HG03460 (cell line): ENCODE measurements at regions not wholly inside any gene's neighbourhood (a gene's known extent, or its start where the extent isn't known, plus 50 kb on each side); places are given as distances from the start of the nearest gene placed in this dataset.
"Not testable (repeated sequence)": the region's sequence is repeated elsewhere in the genome, so short reads cannot be mapped to it uniquely, and the experiment has no call there.

Experiments used
- ATAC-seq: cut with Tn5 transposase; IDR thresholded peaks from one replicate; pipeline ENCODE4 v1.9.1; 2021; ENCODE audit not compliant: unreplicated experiment

DNA sequence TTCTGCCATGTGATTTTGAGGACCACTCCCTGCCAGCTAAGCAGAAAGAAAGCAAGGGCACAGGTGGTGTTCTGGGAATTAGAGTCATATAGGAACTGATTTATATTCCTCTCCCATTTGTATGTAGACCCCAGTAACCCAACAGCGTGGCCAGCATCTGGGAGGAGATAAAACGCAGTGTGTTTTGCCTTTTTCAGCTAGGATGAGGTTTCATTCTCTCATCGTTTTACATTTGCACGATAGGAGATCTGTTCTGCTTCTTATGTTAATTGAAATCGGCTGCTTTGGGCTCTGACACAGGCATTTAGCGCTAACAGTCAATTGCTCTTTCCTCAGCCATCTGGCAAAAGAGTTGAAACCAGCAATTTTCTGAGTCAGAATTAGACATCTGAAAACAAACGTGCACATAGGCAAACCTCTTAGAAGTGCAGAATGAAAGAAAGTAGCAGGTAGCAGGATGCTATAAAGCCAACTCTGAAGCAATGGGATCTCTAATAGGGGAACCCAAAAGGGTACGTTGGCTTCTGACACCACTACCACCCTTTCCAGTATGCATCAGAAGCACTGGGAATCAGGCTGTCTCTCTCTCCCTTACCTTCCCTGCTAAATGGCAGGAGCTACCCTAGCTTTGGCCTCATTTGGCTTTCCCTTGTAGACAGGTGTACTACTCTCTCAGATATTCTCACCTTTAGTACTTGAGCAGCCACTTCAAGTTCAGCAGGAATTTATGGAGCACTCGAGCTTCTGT is 219.1 kb downstream of the PHLDA1 start:
- ATAC-seq, result no peak

DNA sequence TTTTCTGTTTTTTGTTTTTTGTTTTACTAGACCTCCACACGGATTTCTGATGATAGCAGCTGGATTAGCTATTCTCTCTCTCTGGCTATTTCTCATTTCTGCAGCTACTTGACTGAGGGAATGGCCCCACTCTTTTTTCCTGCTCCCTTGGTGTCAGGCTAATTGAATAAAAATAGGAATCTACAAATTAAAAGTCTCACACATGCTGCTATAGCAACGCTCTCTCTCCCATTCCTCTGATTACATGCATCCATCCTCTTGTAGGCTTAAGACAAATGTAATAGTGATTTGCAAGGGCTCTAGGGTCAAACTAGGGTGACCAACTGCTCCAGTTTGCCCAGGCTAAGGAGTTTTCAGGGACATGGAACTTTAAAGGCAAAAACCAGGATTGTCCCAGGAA is 221.8 kb downstream of the PHLDA1 start:
- no peak for ATAC-seq

DNA sequence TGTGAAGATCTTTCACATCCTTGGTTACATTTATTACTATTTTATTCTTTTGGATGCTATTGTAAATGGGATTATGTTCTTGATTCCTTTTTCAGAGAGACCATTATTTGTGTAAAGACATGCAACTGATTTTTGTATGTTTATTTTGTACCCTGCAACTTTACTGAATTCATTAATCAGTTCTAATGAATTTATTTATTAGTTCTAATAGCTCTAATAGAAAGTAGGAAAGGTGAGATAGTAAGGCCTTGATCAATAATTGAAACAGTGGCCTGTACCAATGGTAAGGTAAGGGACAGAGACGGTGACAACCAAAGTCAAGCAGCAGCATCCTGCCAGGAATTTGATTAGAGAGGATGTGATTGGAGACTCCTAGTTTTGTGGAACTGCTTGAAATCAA is 224.1 kb downstream of the PHLDA1 start:
- no peak for ATAC-seq

DNA sequence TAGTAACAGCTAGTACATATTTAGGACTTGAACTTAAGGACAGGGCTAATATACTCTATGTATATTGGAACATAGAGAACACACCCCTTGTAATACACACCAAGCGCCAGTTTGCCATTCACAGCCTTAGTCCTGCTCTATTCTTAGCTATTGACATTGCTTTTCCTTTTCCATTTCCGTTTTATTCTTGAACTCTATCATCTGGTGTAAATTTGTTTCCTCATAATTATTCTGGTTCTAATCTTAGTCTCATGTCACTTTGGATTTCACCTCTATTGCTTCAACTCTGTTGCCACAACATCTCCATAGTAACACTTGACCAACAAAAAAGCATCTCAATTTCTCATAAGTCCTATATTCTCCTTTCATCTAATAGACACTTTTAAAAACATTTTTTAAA is 225.7 kb downstream of the PHLDA1 start:
- ATAC-seq, result no peak

DNA sequence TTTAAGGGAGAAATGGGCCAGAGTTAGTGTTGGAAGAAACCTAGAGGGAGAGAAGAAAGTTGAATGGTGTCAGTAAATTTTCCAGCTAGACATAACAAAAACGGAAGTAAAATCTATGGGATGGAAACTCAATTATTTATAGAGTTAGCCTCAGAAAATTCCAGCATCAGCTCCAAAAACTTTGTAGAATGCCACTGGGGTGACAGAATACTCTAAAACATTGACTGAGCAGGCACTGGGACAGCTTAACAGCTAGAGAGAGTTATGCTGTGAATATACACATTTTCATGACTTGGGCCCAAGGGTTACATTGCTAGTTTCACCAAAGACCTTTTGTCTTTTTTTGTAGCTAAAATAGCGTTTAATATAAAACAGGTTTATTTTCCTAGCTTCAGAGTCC is 226.3 kb downstream of the PHLDA1 start:
- ATAC-seq, result no peak

DNA sequence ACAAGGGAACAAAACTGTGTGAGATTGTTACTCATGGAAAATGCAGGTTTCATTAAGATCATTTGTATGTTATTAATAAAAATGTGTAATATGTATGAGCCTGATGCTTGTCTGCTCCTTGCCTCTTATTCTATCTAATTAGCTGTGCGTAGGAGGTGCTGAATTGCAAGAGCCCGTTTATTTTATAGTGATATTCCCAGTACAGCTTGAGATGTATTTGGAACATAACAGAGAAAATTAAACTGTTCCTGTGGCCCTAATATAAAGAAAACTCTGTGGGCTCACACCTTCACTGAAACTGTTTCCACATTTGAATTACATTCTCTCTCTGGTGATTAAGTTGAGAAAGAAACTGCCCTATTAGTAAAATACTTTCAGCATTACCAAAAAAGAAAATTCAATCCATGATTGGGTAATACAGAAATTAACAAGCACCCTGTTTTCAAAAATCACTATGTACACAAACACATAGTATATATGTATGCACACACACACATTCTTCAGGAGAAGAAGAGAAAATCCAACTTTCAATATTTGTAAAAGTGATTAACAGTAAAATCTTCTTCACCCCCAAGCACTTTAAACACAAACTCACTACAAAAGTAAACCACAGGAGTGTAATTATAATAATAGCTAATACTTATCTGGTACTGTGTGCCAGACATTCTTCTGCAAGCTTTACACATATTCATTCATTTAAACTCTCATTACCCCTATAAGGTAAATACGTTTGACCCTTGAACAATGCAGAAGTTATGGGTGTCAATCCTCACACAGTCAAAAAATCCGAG is 233.2 kb downstream of the PHLDA1 start:
- no peak for ATAC-seq

DNA sequence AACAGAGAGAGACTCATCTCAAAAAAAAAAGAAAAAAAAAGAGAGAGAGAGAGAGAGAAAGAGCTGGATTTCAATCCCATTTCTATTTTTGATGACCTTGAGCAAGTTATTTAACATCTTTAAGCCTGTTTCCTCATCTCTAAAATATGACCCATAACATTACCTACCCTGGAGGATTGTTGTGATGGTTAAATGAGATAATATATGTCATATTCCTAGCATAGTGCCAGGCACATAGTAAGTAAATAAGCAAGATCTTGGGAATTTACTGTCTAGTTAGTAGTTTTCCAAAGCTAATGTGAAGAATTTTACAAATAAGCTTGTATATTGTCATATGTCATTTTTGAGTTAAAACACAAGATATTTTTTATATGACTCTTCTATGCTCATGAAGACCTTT is 236.5 kb downstream of the PHLDA1 start:
- no peak for ATAC-seq

DNA sequence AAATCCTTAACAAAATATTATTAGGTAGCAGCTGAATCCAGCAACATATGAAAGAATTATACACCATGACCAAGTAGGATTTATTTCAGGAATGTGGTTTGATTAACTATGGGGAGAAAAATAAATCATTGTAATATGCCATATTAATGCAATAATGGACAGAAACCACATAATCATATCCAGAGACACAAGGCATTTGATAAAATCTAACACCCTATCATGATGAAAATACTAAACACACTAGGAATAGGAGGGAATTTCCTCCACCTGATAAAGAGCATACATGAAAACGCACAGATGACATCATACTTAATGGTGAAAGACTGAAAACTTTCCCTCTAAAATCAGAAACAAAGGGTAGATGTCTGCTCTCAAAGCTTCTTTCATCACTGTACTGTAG is 238.9 kb downstream of the PHLDA1 start:
- ATAC-seq, result no peak

DNA sequence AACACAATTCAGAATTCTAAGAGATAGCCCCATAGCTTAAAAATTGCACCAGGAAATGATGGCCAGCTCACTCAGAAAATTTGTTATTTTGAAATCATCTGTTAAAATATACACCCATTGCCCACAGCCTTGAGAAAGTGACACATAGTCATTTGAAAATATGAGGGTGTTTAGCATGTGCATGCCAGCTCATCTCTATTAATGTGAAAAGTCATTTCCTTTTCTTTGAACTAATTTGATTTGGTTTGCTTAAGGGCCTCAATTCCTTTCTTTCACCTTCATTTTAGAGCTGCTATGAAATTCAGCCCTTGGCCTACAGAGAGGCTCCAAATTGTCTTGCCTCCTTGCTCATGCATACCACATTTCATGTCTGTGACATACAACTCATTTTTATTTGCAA is 241.4 kb downstream of the PHLDA1 start:
- ATAC-seq, result no peak

DNA sequence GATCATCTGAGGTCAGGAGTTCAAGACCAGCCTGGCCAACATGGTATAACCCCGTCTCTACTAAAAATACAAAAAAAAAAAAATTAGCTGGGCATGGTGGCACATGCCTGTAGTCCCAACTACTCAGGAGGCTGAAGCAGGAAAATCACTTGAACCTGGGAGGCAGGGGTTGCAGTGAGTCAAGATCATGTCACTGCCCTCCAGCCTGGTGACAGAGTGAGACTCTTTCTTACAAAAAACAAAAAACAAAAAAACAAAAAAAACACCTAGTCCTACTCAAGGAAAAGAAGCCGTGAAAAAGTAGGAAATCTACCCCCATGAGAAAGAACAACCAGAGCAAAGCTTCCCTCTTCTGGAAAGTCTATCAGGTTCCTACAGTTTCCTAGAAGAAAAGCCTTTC is 244.4 kb downstream of the PHLDA1 start:
- ATAC-seq, result not testable (repeated sequence)

DNA sequence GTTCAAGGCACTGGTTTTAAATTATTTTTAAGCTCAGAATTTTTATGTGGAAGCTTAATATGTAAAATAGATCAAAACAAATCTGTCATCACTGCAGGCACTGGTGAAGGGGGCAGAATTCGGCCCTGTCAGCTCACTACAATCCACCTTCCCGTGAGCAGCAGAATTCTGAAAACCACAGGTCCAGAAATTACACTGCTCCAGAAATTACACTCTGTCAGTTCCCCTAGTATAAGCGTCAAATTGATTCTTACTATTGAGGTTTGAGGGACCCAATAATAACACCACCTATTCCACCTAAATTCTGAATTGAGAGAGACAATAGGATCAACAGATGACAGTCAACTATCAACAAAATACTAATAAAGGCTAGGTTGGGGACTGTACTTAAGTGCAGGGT is 245.5 kb downstream of the PHLDA1 start:
- no peak for ATAC-seq

DNA sequence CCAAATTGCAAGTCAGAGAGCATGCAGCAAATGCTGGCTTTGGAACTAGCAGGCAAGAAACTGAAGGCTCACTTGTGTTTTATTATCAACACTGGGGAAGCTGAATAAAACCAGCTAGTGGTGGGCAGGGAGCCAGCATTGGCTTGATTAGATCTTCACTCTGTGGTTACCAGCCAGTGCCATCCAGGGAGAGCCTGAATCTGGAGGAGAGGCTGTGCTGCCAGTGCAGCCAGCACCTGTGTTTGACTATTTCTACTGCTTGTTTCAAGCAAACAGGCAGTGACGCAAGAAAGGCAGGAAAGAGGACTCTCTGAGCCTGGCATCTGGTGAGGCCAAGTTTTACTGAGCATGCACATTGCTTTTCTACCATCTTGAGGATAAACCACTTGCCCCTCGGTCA is 247.0 kb downstream of the PHLDA1 start:
- ATAC-seq, result no peak

DNA sequence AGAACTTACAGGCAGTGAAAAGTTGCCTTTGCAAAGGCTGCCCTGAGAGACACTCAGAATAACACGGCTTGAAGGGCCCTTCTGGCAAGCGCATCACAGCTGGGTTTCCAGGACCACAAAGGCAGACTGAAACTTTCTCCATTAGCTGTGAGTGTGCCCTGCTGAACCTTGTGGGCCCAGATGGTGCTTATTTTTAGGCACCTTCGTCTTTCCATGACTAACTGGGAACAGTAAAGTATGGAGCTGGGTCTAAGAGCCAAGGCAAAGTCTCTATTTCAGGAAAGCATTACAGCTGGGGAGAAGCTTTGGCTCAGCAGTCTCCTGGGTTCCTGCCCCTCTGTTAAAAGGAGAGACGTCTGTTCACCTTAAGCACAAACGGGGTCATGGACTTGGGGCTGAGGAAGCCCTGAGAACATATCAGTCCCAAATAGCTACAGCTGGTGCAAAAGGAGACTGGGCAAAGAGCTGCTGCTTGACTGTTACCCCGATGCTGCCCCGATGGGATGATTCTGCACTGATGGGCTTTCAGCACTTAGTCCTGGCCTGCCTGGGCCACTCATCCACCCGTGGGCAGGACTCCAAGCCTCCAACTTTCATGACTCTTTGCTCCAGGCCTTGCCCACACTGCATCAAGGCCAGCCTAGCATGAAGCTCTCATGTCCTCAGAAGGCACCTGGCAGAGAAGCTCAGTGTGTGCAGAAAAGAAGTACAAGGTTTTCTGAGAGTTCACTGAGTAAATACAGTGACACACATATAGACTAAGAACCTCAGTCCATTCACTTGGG is 248.3 kb downstream of the PHLDA1 start:
- ATAC-seq, result no peak

DNA sequence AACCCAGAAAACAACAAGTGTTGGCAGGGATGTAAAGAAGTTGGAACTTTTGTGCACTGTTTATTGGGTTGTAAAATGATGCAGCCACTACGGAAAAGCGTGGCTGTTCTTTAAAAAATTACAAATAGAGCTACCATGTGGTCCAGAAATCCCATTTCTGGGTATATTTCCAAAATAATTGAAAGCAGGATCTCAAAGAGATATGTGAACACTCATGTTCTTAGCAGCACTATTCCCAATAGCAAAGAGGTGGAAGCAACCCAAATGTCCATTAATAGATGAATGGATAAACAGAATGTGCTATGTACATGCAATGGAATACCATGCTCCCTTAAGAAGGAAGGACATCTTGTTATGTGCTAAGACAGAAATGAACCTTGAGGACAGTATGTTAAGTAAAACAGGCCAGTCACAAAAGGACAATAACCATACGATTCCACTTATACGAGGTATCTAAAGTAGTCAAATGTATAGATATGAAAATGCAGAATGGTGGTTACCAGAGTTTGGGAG is 249.5 kb downstream of the PHLDA1 start:
- no peak for ATAC-seq

DNA sequence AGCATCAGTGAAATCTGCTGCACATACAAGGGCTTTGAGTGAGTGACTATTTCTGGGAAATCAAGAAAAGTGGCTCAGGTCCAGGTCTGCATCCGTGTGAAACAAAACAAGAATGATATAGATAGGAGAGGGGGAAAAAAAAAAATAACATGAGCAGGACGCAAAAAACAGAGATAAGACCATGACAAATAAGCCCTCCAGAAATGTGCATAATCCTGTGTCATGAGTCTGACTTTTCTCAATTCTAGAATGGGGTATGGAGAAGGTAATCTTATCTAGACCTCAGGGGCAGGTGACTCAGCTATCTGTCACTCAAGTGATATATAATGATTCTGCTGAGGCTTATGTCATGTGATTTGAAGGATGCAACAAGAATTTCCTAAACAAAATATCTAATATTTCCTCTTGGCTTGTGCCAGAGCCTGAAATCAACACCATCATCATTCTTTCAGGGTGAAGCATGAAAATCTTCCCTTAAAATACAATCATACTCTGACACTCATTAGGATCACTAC is 250.0 kb downstream of the PHLDA1 start:
- ATAC-seq, result no peak

DNA sequence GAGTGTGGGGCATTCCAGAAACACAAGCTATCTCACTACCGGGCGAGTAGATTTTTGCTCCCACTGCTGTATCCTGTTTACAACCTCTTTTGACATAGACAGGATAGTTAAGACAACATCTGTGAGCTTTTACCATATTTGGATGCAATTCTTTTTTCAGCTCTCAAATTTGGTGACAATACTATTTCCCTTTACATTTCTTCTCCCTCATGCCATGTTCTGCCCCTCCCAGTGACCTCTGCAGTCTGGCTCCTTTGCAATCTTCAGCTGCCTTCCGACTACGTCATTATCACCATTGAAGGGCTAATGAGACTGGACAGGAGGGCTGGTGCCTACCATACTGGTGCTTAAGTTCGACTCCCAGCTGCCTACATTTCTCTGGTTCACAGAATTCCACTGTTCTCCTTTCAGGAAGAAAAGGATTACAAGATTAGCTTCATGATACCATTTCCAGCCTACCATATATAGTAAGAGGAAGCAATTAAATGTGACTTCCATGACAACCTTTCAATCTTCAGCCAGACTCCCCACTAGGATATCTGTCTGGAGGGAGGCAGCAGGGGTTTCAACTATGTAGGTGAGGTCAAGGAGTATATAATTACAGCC is 251.6 kb downstream of the PHLDA1 start:
- ATAC-seq, result no peak

DNA sequence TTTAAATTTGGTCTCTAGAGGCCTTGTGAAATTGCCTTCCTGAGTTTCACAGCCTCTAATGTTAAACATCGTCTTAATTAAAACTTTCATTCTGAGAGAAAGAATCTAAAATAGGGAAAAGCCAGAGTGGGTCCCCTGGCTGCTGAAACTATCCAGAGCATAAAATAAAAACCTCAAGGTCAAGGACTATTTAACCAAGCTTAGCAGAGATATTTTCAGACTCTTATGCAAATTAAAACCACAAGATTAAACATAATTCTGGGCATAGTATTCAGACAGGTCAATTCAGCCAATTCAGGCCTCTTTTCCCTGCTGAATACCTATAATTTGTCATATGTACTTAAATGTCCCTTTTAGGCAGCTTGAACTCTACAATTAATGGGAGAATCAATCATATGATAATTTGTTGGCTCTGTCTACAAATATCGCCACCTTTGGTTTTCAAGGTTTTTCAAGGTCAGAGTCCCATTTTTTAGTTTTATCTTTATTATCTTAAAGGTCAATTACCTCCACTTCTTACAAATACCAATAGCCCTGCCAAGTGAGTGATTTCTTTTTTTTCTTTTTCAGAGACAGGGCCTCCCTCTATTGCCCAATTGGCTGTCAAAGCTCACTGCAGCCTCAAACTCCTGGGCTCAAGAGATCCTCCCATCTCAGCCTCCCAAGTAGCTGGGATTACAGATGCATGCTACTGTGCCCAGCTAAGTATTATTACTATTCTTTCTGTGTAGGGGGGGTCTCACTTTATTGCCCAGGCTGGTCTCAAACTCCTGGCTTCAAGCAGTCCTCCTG is 257.1 kb downstream of the PHLDA1 start:
- no peak for ATAC-seq

DNA sequence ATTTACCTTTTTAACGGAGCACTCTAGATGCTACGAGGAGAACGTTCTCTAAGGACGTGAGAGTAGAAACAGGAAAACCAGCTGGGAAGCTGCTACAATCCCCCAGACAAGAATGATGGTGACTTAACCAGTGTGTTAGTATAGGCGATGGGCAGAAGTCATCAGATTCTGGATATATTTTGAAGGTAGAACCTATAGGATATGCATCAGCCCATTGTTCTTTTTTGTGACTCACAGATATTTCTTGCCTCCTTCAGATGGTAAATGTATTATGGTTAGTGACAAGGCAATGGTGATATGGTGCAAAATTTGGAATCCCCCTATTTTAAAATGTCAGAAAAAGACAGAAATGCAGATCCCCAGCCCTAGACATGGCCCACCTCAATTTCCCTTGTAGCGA is 258.2 kb downstream of the PHLDA1 start:
- ATAC-seq, result no peak

DNA sequence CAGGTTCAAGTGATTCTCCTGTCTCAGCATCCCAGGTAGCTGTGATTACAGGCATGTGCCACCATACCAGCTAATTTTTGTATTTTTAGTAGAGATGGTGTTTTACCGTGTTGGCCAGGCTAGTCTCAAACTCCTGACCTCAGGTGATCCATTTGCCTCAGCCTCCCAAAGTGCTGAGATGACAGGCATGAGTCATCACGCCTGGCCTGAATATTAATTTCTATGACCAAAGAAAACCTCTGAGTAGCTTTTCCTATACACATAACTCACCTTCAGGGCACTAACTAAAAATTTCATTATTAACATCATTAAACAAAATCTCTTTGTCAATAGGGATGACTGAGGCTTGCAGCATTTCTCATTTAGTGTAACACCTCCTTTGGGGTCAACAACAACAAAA is 259.6 kb upstream of the KRR1 start:
- ATAC-seq, result no peak

DNA sequence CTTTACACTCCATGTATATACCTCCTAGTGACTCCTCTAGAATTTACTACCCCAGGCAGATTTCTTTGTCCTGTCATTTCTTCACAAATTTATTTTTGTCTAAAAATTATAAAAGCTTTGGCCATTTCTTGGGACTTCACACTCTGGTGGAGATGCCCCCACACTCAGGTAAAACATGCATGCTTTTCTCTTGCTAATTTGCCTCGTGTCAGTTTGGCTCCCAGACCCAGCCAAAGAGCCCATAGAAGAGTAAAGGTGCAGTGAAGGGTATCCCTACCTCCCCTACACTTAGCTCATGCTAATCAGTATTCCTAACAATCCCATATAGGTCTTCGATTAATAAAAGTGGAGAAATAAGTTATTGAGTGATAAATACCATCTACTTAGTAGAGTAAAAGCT is 256.5 kb upstream of the KRR1 start:
- no peak for ATAC-seq
